ENCODE measurements at regions not wholly inside any gene's neighbourhood (a gene's known extent, or its start where the extent isn't known, plus 50 kb on each side); places are given as distances from the start of the nearest gene placed in this dataset.

- TF ChIP-seq PATZ1 (CRISPR knock-in tag; IDR thresholded peaks at IDR 0.05; ENCODE audit: borderline replicate concordance) (no peak), BACH2 (CRISPR knock-in tag; IDR thresholded peaks at IDR 0.05; ENCODE audit: borderline replicate concordance) (no peak), TOX (CRISPR knock-in tag; IDR thresholded peaks at IDR 0.05; ENCODE audit: borderline replicate concordance) (no peak), RARB (CRISPR knock-in tag; IDR thresholded peaks at IDR 0.05) (no peak), ZFP30 (CRISPR knock-in tag; IDR thresholded peaks at IDR 0.05) (no peak), ZFP3 (CRISPR knock-in tag; IDR thresholded peaks at IDR 0.05) (no peak), ARNTL (CRISPR knock-in tag; IDR thresholded peaks at IDR 0.05; ENCODE audit: borderline replicate concordance, low read depth) (no peak), PPARA (CRISPR knock-in tag; IDR thresholded peaks at IDR 0.05; ENCODE audit: borderline replicate concordance) (no peak)
- TF ChIP-seq, protein P1, sequence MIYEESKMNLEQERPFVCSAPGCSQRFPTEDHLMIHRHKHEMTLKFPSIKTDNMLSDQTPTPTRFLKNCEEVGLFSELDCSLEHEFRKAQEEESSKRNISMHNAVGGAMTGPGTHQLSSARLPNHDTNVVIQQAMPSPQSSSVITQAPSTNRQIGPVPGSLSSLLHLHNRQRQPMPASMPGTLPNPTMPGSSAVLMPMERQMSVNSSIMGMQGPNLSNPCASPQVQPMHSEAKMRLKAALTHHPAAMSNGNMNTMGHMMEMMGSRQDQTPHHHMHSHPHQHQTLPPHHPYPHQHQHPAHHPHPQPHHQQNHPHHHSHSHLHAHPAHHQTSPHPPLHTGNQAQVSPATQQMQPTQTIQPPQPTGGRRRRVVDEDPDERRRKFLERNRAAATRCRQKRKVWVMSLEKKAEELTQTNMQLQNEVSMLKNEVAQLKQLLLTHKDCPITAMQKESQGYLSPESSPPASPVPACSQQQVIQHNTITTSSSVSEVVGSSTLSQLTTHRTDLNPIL (CRISPR knock-in tag; IDR thresholded peaks at IDR 0.05; ENCODE audit: low read depth), result no peak
Measured at GRCh38 chr12:93980711-93981110, 167.7 kb upstream of the PLXNC1 start.
